K562 (cell line): ENCODE measurements at regions not wholly inside any gene's neighbourhood (a gene's known extent, or its start where the extent isn't known, plus 50 kb on each side); places are given as distances from the start of the nearest gene placed in this dataset.

ENCODE experiments used
- ATF3 ChIP-seq, 2 experiments: fragments of 450-650 bp in 1 of 2; sonication (generic) in 1 of 2; formaldehyde crosslinking in 1 of 2; IDR thresholded peaks in 1 of 2; conservative IDR thresholded peaks in 1 of 2; 2 replicates each; pipeline versions ENCODE4 v1.6.1 to v1.8.1; 2016 to 2023; ENCODE audit warnings: mild to moderate bottlenecking in 2 of 2, moderate library complexity in 2 of 2, inconsistent platforms in 1 of 2, missing genetic modification reagents in 1 of 2
- BCOR ChIP-seq: fragments of 450-650 bp; IDR thresholded peaks from 2 replicates; pipeline ENCODE4 v1.6.1; 2016
- BDP1 ChIP-seq: IDR thresholded peaks from 3 replicates; pipeline ENCODE4 v1.6.1; 2011; ENCODE audit not compliant: insufficient read length, insufficient read depth
- CBFA2T3 ChIP-seq: fragments of 450-650 bp; IDR thresholded peaks from 2 replicates; pipeline ENCODE4 v1.6.1; 2017
- CSDE1 ChIP-seq, 2 experiments: fragments of 450-650 bp; IDR thresholded peaks; 2 replicates each; pipeline ENCODE4 v1.6.1; 2016; ENCODE audit warnings: mild to moderate bottlenecking in 1 of 2
- CTBP1 ChIP-seq: fragments of 450-650 bp; IDR thresholded peaks from 2 replicates; pipeline ENCODE4 v1.6.1; 2016; ENCODE audit warnings: borderline replicate concordance
- ETV1 ChIP-seq: fragments of 450-650 bp; conservative IDR thresholded peaks from 2 replicates; pipeline ENCODE4 v1.6.1; 2016; ENCODE audit warnings: missing genetic modification characterization, control low read depth, low read depth, missing compliant biosample characterization
- HES1 ChIP-seq: fragments of 450-650 bp; IDR thresholded peaks from 2 replicates; pipeline ENCODE4 v1.6.1; 2016; ENCODE audit warnings: low read depth, mild to moderate bottlenecking, moderate library complexity
- HMGN3 ChIP-seq: IDR thresholded peaks from 2 replicates; pipeline ENCODE4 v1.6.1; 2011; ENCODE audit warnings: borderline replicate concordance, low read depth, mild to moderate bottlenecking, mixed read lengths, low read length; ENCODE audit not compliant: insufficient read length; ENCODE audit errors: extremely low read depth
- MAZ ChIP-seq, 2 experiments: fragments of 450-650 bp in 1 of 2; sonication (generic) in 1 of 2; formaldehyde crosslinking; IDR thresholded peaks in 1 of 2; conservative IDR thresholded peaks in 1 of 2; 2 replicates each; pipeline versions ENCODE4 v1.4.0 to v1.5.0; 2020; ENCODE audit warnings: mild to moderate bottlenecking in 1 of 2, missing genetic modification reagents in 1 of 2
- MCM7 ChIP-seq, 2 experiments: fragments of 450-650 bp; IDR thresholded peaks; 2 replicates each; pipeline ENCODE4 v1.6.1; 2016 to 2018
- MEF2D ChIP-seq: conservative IDR thresholded peaks from 2 replicates; pipeline ENCODE4 v1.6.1; 2016; ENCODE audit warnings: low read depth, missing genetic modification characterization, missing compliant biosample characterization
- MIER1 ChIP-seq: fragments of 450-650 bp; IDR thresholded peaks from 2 replicates; pipeline ENCODE4 v1.6.1; 2016; ENCODE audit warnings: antibody characterized with exemption, mild to moderate bottlenecking, low read depth
- NR2F6 ChIP-seq: fragments of 450-650 bp; formaldehyde crosslinking; IDR thresholded peaks from 2 replicates; pipeline ENCODE4 v1.4.0; 2020; ENCODE audit warnings: mild to moderate bottlenecking
- RCOR1 ChIP-seq, 2 experiments: IDR thresholded peaks; 2 replicates each; pipeline ENCODE4 v1.6.1; 2012; ENCODE audit warnings: low read depth in 2 of 2, low read length in 2 of 2, borderline replicate concordance in 1 of 2, improper control_type of control experiment in 1 of 2
- SNRNP70 ChIP-seq: fragments of 200-400 bp; formaldehyde crosslinking; optimal IDR thresholded peaks from 2 replicates; pipeline ENCODE3; 2017; ENCODE audit warnings: low read depth, low read length
- TEAD1 ChIP-seq, 2 experiments: fragments of 450-650 bp in 1 of 2; sonication (generic) in 1 of 2; formaldehyde crosslinking; IDR thresholded peaks; 2 replicates each; pipeline versions ENCODE4 v1.4.0 to v1.8.0; 2020 to 2022; ENCODE audit warnings: mild to moderate bottlenecking in 2 of 2, missing genetic modification reagents in 1 of 2
- TRIM28 ChIP-seq: fragments of 450-650 bp; IDR thresholded peaks from 2 replicates; pipeline ENCODE4 v1.6.1; 2017
- U2AF2 ChIP-seq: fragments of 200-400 bp; formaldehyde crosslinking; optimal IDR thresholded peaks from 2 replicates; pipeline ENCODE3; 2017; ENCODE audit warnings: low read depth, mild to moderate bottlenecking, low read length
- ZBTB9 ChIP-seq: fragments of 450-650 bp; formaldehyde crosslinking; IDR thresholded peaks from 2 replicates; pipeline ENCODE4 v1.4.0; 2020; ENCODE audit warnings: mild to moderate bottlenecking, moderate library complexity
- ZNF140 ChIP-seq: fragments of 250-450 bp; sonication (Bioruptor Pico); IDR thresholded peaks from 2 replicates; pipeline ENCODE4 v1.8.0; 2021; ENCODE audit warnings: moderate library complexity, mild to moderate bottlenecking, inconsistent platforms
- ZNF175 ChIP-seq: fragments of 200-800 bp; sonication (Bioruptor generic); IDR thresholded peaks from 2 replicates; pipeline ENCODE4 v1.6.1; 2016; ENCODE audit warnings: low read depth, mild to moderate bottlenecking, missing genetic modification characterization, missing compliant biosample characterization
- ZNF23 ChIP-seq: fragments of 250-450 bp; sonication (Bioruptor Pico); IDR thresholded peaks from 2 replicates; pipeline ENCODE4 v1.4.0; 2020; ENCODE audit warnings: mild to moderate bottlenecking
- ZNF561 ChIP-seq: fragments of 450-650 bp; formaldehyde crosslinking; conservative IDR thresholded peaks from 2 replicates; pipeline ENCODE4 v1.4.0; 2020; ENCODE audit warnings: mild to moderate bottlenecking, moderate library complexity
- ZNF668 ChIP-seq: fragments of 250-450 bp; sonication (Bioruptor Pico); IDR thresholded peaks from 2 replicates; pipeline ENCODE4 v1.8.0; 2022; ENCODE audit warnings: mild to moderate bottlenecking, inconsistent platforms
- TF ChIP-seq, protein P1 (sequence below): sonication (generic); formaldehyde crosslinking; IDR thresholded peaks from 2 replicates; pipeline ENCODE4 v1.8.0; 2022; ENCODE audit warnings: mild to moderate bottlenecking, low read depth, missing genetic modification reagents

DNA sequence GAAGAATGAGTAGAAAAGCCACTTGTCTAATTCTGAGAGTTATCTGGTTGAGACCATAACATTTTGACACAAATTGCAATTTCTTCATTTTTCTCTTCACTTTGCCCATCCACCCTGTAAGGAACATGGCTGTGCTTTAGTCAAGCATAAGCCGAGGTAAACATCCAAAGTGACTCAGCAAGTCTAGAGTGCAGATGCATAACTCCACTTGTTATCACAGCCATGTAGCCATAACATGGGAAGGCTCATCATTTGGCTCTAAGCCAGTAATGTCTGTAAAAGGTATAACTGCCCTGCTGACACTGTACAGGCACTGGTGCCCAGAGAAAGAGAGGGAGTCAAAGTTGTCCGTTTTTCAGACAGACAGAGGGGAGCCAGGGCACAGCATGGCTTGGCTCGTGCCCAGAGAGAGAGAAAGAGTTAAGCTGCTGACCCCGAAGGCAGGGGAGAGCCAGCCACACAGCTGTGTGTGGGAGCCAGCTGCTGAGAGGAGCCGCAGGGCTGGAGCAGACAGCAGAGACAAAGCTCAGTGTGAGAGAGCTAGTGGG is 76.9 kb upstream of the EXOC1L start (continued):
- TF ChIP-seq ZBTB9 (peak; percentile 97), TEAD1 (CRISPR knock-in tag; IDR thresholded peaks at IDR 0.05) (peak in 1 of 2 experiments; percentile 98; a peak in 2 of 4 replicates), BDP1 (no peak), ZNF140 (no peak), BCOR (0 out of 2 replicates have a peak, but pooled peaks have one; percentile 20), HES1 (no peak), HMGN3 (no peak), ETV1 (tag) (peak; percentile 73), TRIM28 (no peak), ZNF23 (CRISPR knock-in tag) (peak; percentile 86), ZNF561 (CRISPR knock-in tag) (no peak), SNRNP70 (no peak), U2AF2 (no peak), ZNF175 (CRISPR knock-in tag) (peak; percentile 97), MCM7 (IDR thresholded peaks at IDR 0.05) (no peak), ZNF668 (peak; percentile 90), RCOR1 (IDR thresholded peaks at IDR 0.05; ENCODE audit: borderline replicate concordance in 1 of 2, low read depth in 2 of 2, low read length in 2 of 2) (peak in 1 of 2 experiments; percentile 40; a peak in 1 of 4 replicates), ATF3 (IDR thresholded peaks at IDR 0.05) (peak; percentile 48; the same call in 1 of the 2 replicates), ATF3 (CRISPR knock-in tag; conservative IDR thresholded peaks at IDR 0.05) (no peak), MAZ (CRISPR knock-in tag; conservative IDR thresholded peaks at IDR 0.05 in 1 of 2, IDR thresholded peaks at IDR 0.05 in 1 of 2) (peak in 1 of 2 experiments; percentile 85; a peak in 2 of 4 replicates), CBFA2T3 (peak; percentile 71), CTBP1 (peak; percentile 77), CSDE1 (IDR thresholded peaks at IDR 0.05) (no peak), NR2F6 (CRISPR knock-in tag) (no peak), MEF2D (tag) (peak; percentile 96), MIER1 (no peak)
- TF ChIP-seq, protein P1, sequence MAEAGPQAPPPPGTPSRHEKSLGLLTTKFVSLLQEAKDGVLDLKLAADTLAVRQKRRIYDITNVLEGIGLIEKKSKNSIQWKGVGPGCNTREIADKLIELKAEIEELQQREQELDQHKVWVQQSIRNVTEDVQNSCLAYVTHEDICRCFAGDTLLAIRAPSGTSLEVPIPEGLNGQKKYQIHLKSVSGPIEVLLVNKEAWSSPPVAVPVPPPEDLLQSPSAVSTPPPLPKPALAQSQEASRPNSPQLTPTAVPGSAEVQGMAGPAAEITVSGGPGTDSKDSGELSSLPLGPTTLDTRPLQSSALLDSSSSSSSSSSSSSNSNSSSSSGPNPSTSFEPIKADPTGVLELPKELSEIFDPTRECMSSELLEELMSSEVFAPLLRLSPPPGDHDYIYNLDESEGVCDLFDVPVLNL, result no peak
